ENCODE measurements at regions not wholly inside any gene's neighbourhood (a gene's known extent, or its start where the extent isn't known, plus 50 kb on each side); places are given as distances from the start of the nearest gene placed in this dataset.
"Not testable (repeated sequence)": the region's sequence is repeated elsewhere in the genome, so short reads cannot be mapped to it uniquely, and the experiment has no call there.

- no peak for DNase-seq (ENCODE audit: low spot score)
Measured at GRCh38 chr22:22120160-22120559, 124.4 kb upstream of the VPREB1 start.

DNA sequence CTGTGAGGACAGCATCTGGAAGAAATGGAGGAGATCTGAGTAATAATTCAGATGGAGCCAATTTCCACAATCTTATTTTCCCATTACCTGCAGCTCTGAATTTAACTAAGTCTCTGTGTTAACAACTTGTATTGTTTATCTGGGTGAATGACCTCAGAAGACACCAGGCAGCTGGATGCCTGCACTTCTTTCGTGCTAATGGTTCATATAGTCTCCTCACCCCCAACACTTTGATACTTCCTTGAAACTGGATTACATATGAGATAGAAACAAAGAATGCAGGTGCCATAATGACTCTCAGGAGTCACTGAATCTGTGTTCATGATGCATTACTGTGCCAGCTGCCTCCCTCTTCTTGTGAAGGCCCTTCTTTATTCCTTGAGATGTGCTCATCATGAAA is 125.6 kb upstream of the VPREB1 start:
- DNase-seq (ENCODE audit: low spot score) = no peak

DNA sequence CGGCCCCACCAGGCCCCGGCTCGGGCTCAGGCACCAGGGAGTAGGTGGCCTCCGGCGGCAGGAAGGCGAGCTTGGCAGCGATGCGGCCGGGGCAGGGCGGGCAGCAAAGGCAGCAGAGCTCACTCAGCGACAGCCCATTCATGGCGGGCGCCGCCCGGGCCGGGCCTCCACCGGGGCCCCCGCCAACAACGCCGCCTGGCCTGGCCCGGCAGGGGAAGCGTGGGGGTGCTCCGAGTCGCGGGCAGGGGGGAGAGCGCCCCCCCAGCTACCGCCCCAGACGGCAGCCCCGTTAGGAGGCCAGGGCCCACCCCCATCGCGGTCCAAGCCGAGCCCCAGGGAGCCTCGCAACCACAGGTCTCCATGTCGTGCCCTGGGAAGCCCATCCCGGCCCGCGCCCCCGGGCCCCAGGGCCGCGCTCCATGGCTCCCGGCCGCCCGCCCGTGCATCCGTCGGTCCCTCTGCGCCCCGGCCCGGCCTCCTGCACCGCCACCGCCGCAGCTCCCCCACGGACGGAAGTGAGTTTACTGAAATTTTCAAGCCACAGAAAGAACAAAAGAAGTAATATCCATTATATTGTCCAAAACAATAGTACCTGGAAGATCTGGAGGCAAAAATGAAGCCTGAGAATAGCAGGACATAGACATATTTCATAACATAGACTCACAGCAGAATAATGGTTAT is 126.6 kb upstream of the VPREB1 start:
- not testable (repeated sequence) for DNase-seq (ENCODE audit: low spot score)

DNA sequence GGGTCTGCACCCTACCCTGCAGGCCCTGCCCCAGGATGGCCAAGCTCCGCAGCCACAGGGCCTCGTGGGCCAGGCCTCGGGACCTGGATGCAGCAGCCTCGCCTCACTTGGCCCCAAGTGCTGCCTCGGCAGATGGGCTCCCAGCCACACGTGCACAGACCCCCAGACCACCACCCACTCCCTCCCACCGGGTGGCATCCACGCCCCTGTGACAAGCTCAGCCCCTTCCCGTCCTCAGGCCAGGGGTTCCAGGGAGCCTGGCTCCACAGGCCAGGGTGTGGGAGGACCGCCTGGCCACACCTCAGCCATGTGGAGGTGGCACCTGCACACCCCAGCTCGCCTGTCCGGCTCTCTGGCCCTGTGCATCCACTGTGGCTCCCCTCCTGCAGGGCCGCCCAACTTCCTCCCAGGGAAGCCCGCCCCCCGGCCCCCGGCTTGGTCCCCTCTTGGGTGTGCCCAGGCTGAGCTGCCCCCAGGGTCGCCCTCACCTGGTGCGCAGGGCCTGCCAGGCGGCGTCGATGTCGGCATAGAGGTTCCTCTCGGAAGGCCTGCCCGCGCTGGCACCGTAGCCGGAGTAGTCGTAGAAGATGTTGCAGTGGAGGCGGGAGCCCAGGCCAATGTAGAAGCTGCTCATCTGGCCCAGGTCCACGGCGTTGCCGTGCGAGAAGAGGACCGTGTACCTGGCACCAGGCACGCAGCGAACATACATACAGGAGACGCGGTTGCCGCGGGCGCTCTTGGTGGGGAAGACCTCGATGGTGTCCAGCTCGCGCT is 127.4 kb upstream of the VPREB1 start:
- not testable (repeated sequence) for DNase-seq (ENCODE audit: low spot score)

DNA sequence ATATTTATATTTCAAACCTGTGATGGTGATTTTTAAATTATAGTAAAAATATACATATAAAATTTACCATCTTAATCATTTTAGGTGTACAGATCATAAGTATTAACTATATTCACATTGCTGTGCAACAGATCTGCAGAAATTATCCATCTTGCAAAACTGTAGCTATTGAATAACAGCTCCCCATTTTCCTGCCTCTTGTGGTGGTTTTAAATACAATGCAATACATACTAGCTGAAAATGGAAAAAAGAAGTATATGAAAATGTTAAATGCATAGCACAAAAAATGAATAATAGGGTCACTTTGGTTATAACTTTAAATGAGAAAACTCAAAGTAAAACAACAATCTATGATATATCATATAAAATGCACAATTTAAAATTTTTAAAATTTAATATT is 130.9 kb upstream of the VPREB1 start:
- DNase-seq (ENCODE audit: low spot score) = no peak

GRCh38 chr22:22112533-22113294 is 130.1 kb upstream of the TOP3B start:
- no peak for DNase-seq (ENCODE audit: low spot score)

GRCh38 chr22:22111983-22112382 is 129.4 kb upstream of the TOP3B start:
- no peak for DNase-seq (ENCODE audit: low spot score)

GRCh38 chr22:22111267-22111751 is 128.7 kb upstream of the TOP3B start:
- no peak for DNase-seq (ENCODE audit: low spot score)

DNA sequence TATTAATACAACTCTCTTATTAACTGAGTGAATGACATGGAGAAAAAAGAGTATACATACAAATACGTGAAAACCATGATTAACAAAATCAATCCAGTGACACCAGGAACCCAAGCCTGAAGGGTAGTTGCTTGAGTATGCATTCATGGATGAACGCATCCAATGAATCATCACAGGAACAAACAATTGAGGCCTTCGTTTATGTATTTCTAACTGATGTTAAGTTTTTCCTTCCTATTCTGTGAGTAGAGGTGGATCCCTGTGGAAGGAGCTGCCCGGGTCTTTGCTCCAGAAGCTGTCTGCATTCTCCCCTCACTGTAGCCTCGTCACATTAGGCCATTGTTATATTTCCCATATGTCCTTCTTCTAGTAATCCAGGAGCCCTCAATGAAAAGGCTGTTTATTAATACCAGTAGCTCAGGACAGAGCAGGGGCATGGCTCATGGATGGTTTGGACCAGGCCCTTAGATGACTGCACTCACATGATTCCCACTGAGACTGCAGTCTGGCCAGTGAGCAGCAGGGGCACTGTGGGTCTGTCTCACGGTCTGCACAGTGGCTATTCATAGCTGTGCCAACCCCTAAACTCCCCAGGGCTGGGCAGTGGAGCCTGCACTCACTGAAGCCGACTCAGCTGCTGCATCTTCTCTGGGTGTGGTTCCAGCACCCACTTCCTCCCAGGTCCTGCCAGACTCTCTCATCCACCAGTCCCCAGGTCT is 128.1 kb upstream of the TOP3B start:
- DNase-seq (ENCODE audit: low spot score) = peak; percentile 59

DNA sequence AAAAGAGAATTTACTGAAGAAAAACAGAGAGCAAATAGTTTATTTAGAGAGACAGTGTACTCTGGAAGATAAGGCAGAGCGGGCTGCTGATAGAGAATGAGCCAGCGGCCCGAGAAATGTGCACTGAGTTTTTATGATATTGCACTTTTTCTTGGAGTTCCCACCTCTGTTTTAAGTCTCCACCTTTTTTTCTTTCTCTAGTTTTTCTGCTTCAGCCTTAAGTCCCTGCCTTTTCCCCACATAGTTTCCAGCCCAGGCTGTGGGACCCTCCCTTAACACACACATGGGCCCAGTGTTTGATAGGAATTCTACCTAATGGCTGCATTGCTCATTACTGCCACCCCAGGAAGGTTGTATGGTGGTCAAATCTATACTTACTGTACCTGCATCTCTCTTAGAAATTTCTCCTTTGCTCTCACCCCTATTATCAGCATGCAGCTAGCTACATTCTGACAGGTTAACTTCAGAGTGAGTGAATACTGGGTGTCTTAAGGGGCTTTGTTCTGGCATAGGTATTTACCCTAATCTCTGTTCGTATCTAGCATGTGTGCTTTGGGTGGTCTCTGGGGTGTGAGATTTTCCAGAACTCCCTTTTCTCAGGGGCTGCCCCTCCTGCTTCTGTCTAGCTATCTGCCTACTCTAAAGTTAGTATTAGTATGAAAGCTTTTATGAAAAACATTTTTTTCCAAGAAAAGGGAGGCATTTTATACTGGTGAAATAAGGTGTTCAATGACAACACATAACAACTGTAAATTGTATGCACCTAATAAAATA is 127.3 kb upstream of the TOP3B start:
- DNase-seq (ENCODE audit: low spot score) = no peak

DNA sequence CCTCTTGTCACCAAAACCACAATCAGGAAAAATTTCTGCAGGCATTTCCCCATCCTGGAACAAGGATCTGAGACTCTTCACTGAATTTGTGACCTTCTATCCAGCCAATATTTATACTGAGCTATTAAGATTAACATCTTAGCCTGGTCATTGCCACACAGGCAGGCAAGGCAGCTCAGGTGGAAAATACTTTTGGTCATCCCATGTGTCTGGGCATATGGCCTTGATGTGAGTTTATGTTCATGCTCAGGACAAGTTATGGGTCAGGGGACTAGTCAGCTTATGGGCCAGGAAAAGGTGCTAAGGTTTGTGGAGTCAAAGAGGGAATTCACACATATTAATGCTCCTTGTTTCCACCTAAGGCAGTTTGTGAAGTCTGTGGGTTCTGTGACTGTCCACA is 124.3 kb upstream of the TOP3B start:
- no peak for DNase-seq (ENCODE audit: low spot score)

DNA sequence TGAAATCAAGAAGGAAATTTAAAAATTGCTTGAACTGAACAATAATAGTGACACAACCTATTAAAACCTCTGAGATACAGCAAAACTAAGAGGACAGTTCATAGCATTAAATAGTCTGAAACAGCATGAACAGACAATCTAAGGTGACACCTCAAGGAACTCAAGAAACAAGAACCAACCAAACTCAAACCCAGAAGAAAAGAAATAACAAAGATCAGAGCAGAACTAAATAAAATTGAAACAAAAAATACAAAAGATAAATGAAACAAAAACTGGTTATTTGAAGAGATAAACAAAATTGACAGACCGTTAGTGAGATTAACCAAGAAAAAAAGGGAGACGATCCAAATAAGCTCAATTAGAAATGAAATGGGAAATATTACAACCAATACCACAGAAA is 122.8 kb upstream of the TOP3B start:
- DNase-seq (ENCODE audit: low spot score) = no peak

- no peak for DNase-seq (ENCODE audit: low spot score)
Measured at GRCh38 chr22:22103078-22103875, 120.7 kb upstream of the TOP3B start.

GRCh38 chr22:22099833-22100812 is 117.5 kb upstream of the TOP3B start:
- DNase-seq (ENCODE audit: low spot score) = no peak

- DNase-seq (ENCODE audit: low spot score) = no peak
Measured at GRCh38 chr22:22099194-22099486, 116.6 kb upstream of the TOP3B start.

GRCh38 chr22:22098457-22099193 is 116.0 kb upstream of the TOP3B start:
- DNase-seq (ENCODE audit: low spot score) = no peak

GRCh38 chr22:22097727-22098228 is 115.2 kb upstream of the TOP3B start:
- DNase-seq (ENCODE audit: low spot score) = no peak

GRCh38 chr22:22094921-22095320 is 112.3 kb upstream of the TOP3B start:
- DNase-seq (ENCODE audit: low spot score) = no peak

DNA sequence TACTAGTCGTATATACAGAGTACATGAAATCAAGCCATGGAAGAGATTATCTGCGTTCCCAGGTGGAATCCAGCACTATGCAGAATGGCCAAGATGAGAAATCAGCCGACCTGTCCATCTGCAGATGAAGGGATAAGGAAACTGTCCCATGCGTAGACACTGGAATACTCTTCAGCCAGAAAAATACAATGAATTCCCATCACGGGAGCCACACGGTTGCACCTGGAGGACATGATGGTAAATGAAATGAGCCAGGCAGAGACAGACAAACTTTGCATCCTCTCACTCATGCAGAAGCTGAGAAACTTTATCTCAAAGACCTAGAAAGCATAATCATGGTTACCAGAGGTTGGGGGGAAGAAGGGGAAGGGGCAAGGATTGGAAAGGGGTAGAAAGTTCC is 111.9 kb upstream of the TOP3B start:
- DNase-seq (ENCODE audit: low spot score) = no peak
